B cell (primary cell): ENCODE measurements at regions not wholly inside any gene's neighbourhood (a gene's known extent, or its start where the extent isn't known, plus 50 kb on each side); places are given as distances from the start of the nearest gene placed in this dataset.

Experiments used
- ATAC-seq: fragments of 200-7000 bp; cut with Tn5 transposase; one replicate; pipeline ENCODE4 v1.10.0; 2021; ENCODE audit warnings: low read depth, mild to moderate bottlenecking, moderate number of reproducible peaks, moderate library complexity
- CTCF ChIA-PET: fragments of 350-600 bp; sonication (Branson Sonifier 250); formaldehyde crosslinking; loops from one replicate; lab custom pipeline; 2021; ENCODE audit warnings: antibody characterized with exemption, inconsistent platforms; lab: Charles Lee
- POLR2A ChIA-PET: fragments of 350-600 bp; sonication (Branson Sonifier 250); formaldehyde crosslinking; loops from one replicate; lab custom pipeline; 2021; ENCODE audit warnings: antibody characterized with exemption; lab: Charles Lee
- DNase-seq: peaks from one replicate; pipeline ENCODE4 v3.0.0; 2013
- H2AFZ ChIP-seq: 2 replicates; pipeline ENCODE4 v1.6.1; 2012; ENCODE audit warnings: mild to moderate bottlenecking, low read depth, low read length; ENCODE audit not compliant: insufficient read depth, poor library complexity, severe bottlenecking
- H3K27ac ChIP-seq, 2 donors: 1 replicate in 1 of 2; 2 replicates in 1 of 2; pipeline ENCODE4 v1.5.1; 2012 to 2013; ENCODE audit warnings: low read length in 2 of 2, mild to moderate bottlenecking in 2 of 2, moderate library complexity in 1 of 2
- H3K27me3 ChIP-seq, 4 experiments: fragments of 200-600 bp in 1 of 4; sonication (generic) in 1 of 4; replicated peaks in 1 of 4; 1 replicate in 2 of 4; 2 replicates in 2 of 4; pipeline versions ENCODE4 v1.6.1 to v1.7.0; 2013 to 2016; ENCODE audit warnings: low read length in 3 of 4, mild to moderate bottlenecking in 2 of 4, mixed read lengths in 1 of 4, moderate library complexity in 1 of 4; ENCODE audit not compliant: insufficient read depth in 4 of 4, control insufficient read depth in 3 of 4; ENCODE audit errors: control extremely low read depth in 1 of 4
- H3K36me3 ChIP-seq, 2 experiments: replicated peaks in 1 of 2; 1 replicate in 1 of 2; 2 replicates in 1 of 2; pipeline versions ENCODE4 v1.6.1 to v1.7.1; 2013; ENCODE audit warnings: low read length in 1 of 2; ENCODE audit not compliant: insufficient read depth in 2 of 2, control insufficient read depth in 1 of 2; ENCODE audit errors: control extremely low read depth in 1 of 2, extremely low read depth in 1 of 2
- H3K4me1 ChIP-seq, 2 donors: fragments of 200-600 bp in 1 of 2; sonication (generic) in 1 of 2; 1 replicate in 1 of 2; 2 replicates in 1 of 2; pipeline versions ENCODE4 v1.5.1 to v1.6.1; 2013 to 2017; ENCODE audit warnings: low read length in 2 of 2; ENCODE audit not compliant: control insufficient read depth in 2 of 2, insufficient read depth in 2 of 2
- H3K4me2 ChIP-seq: replicated peaks from 2 replicates; pipeline ENCODE3; 2012; ENCODE audit warnings: mild to moderate bottlenecking, low read depth, low read length; ENCODE audit not compliant: poor library complexity, severe bottlenecking
- H3K4me3 ChIP-seq, 5 experiments: fragments of 200-600 bp in 1 of 5; sonication (generic) in 1 of 5; 1 replicate in 3 of 5; 2 replicates in 2 of 5; pipeline versions ENCODE4 v1.5.1 to v1.7.0; 2011 to 2016; ENCODE audit warnings: low read length in 4 of 5, mild to moderate bottlenecking in 4 of 5, low read depth in 2 of 5, control low read depth in 1 of 5, moderate library complexity in 1 of 5; ENCODE audit not compliant: insufficient read depth in 1 of 5; ENCODE audit errors: control extremely low read depth in 1 of 5, extremely low read depth in 1 of 5
- H3K79me2 ChIP-seq: fragments of 200-600 bp; sonication (generic); one replicate; pipeline ENCODE4 v1.6.0; 2016; ENCODE audit warnings: low read length; ENCODE audit not compliant: control insufficient read depth, insufficient read depth
- H3K9ac ChIP-seq: fragments of 200-600 bp; sonication (generic); 2 replicates; pipeline ENCODE4 v1.6.1; 2017; ENCODE audit warnings: mild to moderate bottlenecking, low read length, moderate library complexity
- H3K9me3 ChIP-seq, 3 donors: one replicate each; pipeline versions ENCODE4 v1.6.1 to v1.7.1; 2013; ENCODE audit warnings: low read length in 2 of 3; ENCODE audit not compliant: control insufficient read depth in 2 of 3, insufficient read depth in 1 of 3; ENCODE audit errors: control extremely low read depth in 1 of 3
- H4K20me1 ChIP-seq: 2 replicates; pipeline ENCODE4 v1.6.0; 2012; ENCODE audit warnings: mild to moderate bottlenecking, low read length; ENCODE audit not compliant: insufficient read depth, control insufficient read depth, poor library complexity, severe bottlenecking
- H3K27ac Mint-ChIP-seq: one replicate; pipeline ENCODE4 v1.8.0; 2021; ENCODE audit warnings: mixed read lengths
- H3K27me3 Mint-ChIP-seq: one replicate; pipeline ENCODE4 v1.8.0; 2021; ENCODE audit warnings: mixed read lengths
- H3K4me1 Mint-ChIP-seq: one replicate; pipeline ENCODE4 v1.8.0; 2021; ENCODE audit warnings: mixed read lengths
- H3K4me3 Mint-ChIP-seq: one replicate; pipeline ENCODE4 v1.8.0; 2021; ENCODE audit warnings: mixed read lengths
- H3K9me3 Mint-ChIP-seq: one replicate; pipeline ENCODE4 v1.8.0; 2022; ENCODE audit warnings: mixed read lengths; ENCODE audit not compliant: insufficient read depth
- EZH2 ChIP-seq: IDR thresholded peaks from 2 replicates; pipeline ENCODE4 v1.6.1; 2012; ENCODE audit warnings: borderline replicate concordance, low read depth, mild to moderate bottlenecking, moderate library complexity, low read length; ENCODE audit not compliant: insufficient read depth, poor library complexity, severe bottlenecking
- WGBS: methylation state at CpG from one replicate; pipeline ENCODE4 v1.1.5; 2013; ENCODE audit warnings: missing lambda C conversion rate; ENCODE audit not compliant: insufficient coverage; 5-methylcytosine and 5-hydroxymethylcytosine counted together
- intact Hi-C: fragments of 100-400 bp; cut with micrococcal nuclease; formaldehyde crosslinking; loops from one replicate; pipeline ENCODE4 v1.10.0; 2022
- TF ChIP-seq, protein P1 (sequence below): fragments of 200-600 bp; IDR thresholded peaks from one replicate; pipeline ENCODE4 v1.8.0; 2022; ENCODE audit warnings: antibody characterized with exemption, mild to moderate bottlenecking

DNA sequence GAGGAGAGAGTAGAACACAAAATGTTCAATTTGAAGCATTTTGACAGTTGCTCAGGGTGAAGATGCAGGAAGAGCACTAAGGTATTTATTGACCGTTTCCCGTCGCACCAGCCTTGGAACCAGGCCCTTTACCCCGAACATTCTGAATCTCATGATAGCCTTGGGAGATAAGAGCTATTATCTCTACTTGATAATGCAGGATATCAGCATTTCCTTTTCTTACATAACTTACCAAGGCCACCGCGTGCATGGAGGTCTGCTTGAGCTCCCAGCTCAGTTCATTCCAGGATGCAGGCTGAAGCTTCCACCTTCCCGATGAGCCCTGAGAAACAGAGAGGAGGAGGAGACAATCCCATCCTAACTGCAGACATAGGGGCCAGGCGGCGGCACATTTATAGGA is 324.2 kb upstream of the COBL start:
- no peak overlapping the region for H3K4me3 Mint-ChIP-seq
- TF ChIP-seq, protein P1, sequence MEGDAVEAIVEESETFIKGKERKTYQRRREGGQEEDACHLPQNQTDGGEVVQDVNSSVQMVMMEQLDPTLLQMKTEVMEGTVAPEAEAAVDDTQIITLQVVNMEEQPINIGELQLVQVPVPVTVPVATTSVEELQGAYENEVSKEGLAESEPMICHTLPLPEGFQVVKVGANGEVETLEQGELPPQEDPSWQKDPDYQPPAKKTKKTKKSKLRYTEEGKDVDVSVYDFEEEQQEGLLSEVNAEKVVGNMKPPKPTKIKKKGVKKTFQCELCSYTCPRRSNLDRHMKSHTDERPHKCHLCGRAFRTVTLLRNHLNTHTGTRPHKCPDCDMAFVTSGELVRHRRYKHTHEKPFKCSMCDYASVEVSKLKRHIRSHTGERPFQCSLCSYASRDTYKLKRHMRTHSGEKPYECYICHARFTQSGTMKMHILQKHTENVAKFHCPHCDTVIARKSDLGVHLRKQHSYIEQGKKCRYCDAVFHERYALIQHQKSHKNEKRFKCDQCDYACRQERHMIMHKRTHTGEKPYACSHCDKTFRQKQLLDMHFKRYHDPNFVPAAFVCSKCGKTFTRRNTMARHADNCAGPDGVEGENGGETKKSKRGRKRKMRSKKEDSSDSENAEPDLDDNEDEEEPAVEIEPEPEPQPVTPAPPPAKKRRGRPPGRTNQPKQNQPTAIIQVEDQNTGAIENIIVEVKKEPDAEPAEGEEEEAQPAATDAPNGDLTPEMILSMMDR, result no peak
- no peak for TF ChIP-seq EZH2
- H3K9me3 Mint-ChIP-seq, result no peaks in the 10 kb centered on the region
- CTCF ChIA-PET, result no interaction called here
- Histone ChIP-seq H3K9me3 (peaks cover 0 to 39% (median 0%) of the 10 kb centered on the region in 3 donors), H3K4me2 (no peak overlapping the region), H3K9ac (no peak overlapping the region), H3K27me3 (no peaks in the 10 kb centered on the region), H2AFZ (no peak overlapping the region), H3K79me2 (no peaks in the 10 kb centered on the region), H3K4me1 (no peaks in the 10 kb centered on the region), H3K36me3 (no peaks in the 10 kb centered on the region), H4K20me1 (no peaks in the 10 kb centered on the region), H3K4me3 (no peak overlapping the region), H3K27ac (no peak overlapping the region)
- 61% methylated on average over 3 of the region's 9 CpGs for WGBS
- intact Hi-C loops, result no loop called here
- no peak for ATAC-seq
- no peaks in the 10 kb centered on the region for H3K4me1 Mint-ChIP-seq
- no peaks in the 10 kb centered on the region for H3K27me3 Mint-ChIP-seq
- no peak for DNase-seq
- POLR2A ChIA-PET, result no interaction called here
- H3K27ac Mint-ChIP-seq, result no peak overlapping the region

DNA sequence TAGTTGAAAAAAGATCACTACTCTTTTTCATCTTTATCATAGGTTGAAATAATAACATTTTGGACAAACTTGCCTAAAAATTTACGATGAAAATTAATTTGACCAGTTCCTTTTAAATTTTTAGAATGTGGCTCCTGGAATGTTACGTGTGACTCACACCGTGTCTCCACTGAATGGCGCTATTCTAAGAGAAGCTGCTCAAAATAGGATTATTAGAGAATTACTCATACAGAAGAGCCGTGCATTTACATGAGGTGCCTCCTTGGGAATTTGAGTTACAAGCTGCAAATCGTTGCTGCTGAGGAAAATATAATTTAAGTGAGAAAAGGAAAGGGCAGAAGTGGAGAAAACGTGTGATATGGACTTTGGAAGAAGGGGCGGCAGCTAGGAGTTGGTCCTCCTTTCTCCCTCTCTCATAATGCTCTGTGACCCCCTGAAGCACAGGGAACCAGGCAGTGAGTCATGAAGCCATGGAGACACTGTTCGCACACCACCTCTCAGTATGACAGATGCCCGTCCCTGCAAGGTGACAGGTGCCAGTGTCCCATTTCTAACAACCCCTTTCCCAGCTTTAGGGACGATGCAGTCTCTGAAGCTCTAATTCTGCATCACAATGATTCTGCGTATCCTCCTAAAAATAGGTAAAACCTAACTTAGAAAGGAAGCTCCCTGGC is 323.2 kb upstream of the COBL start:
- TF ChIP-seq EZH2, result no peak
- TF ChIP-seq, protein P1, result no peak
- CTCF ChIA-PET, result no interaction called here
- no peak overlapping the region for H3K27ac Mint-ChIP-seq

More for the DNA sequence above, 323.2 kb upstream of the COBL start:
- H2AFZ ChIP-seq, result no peak overlapping the region
- H3K79me2 ChIP-seq, result no peaks in the 10 kb centered on the region
- no peak overlapping the region for H3K4me3 Mint-ChIP-seq
- H3K27me3 Mint-ChIP-seq, result no peaks in the 10 kb centered on the region
- H3K4me1 ChIP-seq, result no peaks in the 10 kb centered on the region
- intact Hi-C loops, result no loop called here
- no peaks in the 10 kb centered on the region for H3K9me3 Mint-ChIP-seq
- no peak for ATAC-seq
- H3K27ac ChIP-seq, result no peak overlapping the region
- peaks cover 0 to 33% (median 0%) of the 10 kb centered on the region in 3 donors for H3K9me3 ChIP-seq
- DNase-seq, result no peak
- no peaks in the 10 kb centered on the region for H4K20me1 ChIP-seq
- POLR2A ChIA-PET, result no interaction called here
- 95% methylated on average over 5 of the region's 12 CpGs for WGBS
- no peaks in the 10 kb centered on the region for H3K4me1 Mint-ChIP-seq
- no peak overlapping the region for H3K4me3 ChIP-seq
- no peak overlapping the region for H3K9ac ChIP-seq
- H3K27me3 ChIP-seq, result no peaks in the 10 kb centered on the region
- no peaks in the 10 kb centered on the region for H3K36me3 ChIP-seq
- no peak overlapping the region for H3K4me2 ChIP-seq
